ENCODE measurements at regions not wholly inside any gene's neighbourhood (a gene's known extent, or its start where the extent isn't known, plus 50 kb on each side); places are given as distances from the start of the nearest gene placed in this dataset.

DNA sequence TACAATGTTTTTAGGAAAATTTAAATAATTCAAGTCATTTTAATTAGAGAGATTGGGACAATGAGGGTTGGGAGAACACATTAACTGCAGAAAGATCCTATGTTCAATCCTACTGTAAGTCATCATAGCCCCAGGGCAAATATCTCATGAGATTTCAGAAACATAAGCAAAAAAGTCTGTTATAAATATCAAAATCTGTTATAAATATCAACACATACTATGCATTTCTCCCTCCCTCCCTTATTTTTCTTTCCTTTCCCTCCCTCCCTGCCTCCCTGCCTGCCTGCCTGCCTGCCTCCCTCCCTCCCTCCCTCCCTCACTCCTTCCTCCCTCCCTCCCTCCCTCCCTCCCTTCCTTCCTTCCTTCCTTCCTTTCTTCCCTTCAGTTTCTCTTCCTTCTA lies 267.3 kb upstream of the SASH1 start:
- Histone ChIP-seq H3K27me3 (ENCODE audit: control insufficient read depth, insufficient read depth, low read length) (peaks cover 2% of the 10 kb centered on the region), H3K9ac (ENCODE audit: low read depth, low read length) (no peak overlapping the region), H3K9me1 (ENCODE audit: insufficient read depth, low read length) (no peaks in the 10 kb centered on the region), H2AK9ac (replicated peaks; ENCODE audit: low read depth, low read length, poor library complexity) (no peak overlapping the region), H3K36me3 (ENCODE audit: control insufficient read depth, insufficient read depth, low read length) (no peaks in the 10 kb centered on the region), H2AK5ac (ENCODE audit: low read depth, low read length) (no peak overlapping the region), H3K4me3 (ENCODE audit: insufficient read depth, low read depth, low read length) (no peak overlapping the region), H3K23ac (ENCODE audit: low read depth, low read length) (no peak overlapping the region), H2BK20ac (ENCODE audit: low read depth, low read length) (no peak overlapping the region), H3K9me3 (ENCODE audit: control insufficient read depth, insufficient read depth, low read length) (no peaks in the 10 kb centered on the region), H3K14ac (replicated peaks; ENCODE audit: low read depth, low read length) (no peak overlapping the region), H2BK5ac (ENCODE audit: low read depth, low read length, poor library complexity, severe bottlenecking) (no peak overlapping the region), H4K91ac (ENCODE audit: insufficient read depth, low read depth, low read length) (no peak overlapping the region), H2AFZ (replicated peaks; ENCODE audit: low read length, poor library complexity) (no peak overlapping the region), H3K4me1 (ENCODE audit: control insufficient read depth, insufficient read depth, low read length) (no peaks in the 10 kb centered on the region), H3K4ac (ENCODE audit: low read depth, low read length) (no peak overlapping the region), H4K8ac (ENCODE audit: low read depth in 2 of 2, low read length in 2 of 2) (no peak overlapping the region), H3K56ac (ENCODE audit: extremely low read depth, insufficient read depth, low read length) (no peak overlapping the region), H3K79me1 (ENCODE audit: low read depth in 1 of 2, low read length in 2 of 2) (no peaks in the 10 kb centered on the region), H3K27ac (ENCODE audit: insufficient read depth, low read length) (no peak overlapping the region), H3K18ac (ENCODE audit: low read depth, low read length) (no peak overlapping the region), H2BK120ac (ENCODE audit: low read depth, low read length) (no peak overlapping the region), H2BK15ac (ENCODE audit: low read depth, low read length) (no peak overlapping the region), H4K20me1 (ENCODE audit: insufficient read depth, low read length) (no peaks in the 10 kb centered on the region), H3K4me2 (ENCODE audit: low read depth, low read length) (no peak overlapping the region), H4K5ac (ENCODE audit: low read depth, low read length) (no peak overlapping the region)
- CTCF ChIA-PET: no interaction called here
- intact Hi-C loops (cut with micrococcal nuclease) (no loop called here), dilution Hi-C loops (cut with HindIII; ENCODE audit: low sequenced_read_pairs, unreplicated experiment) (no loop called here), in situ Hi-C loops (cut with MboI; ENCODE audit: low sequenced_read_pairs) (no loop called here)
- TF ChIP-seq, protein P1, sequence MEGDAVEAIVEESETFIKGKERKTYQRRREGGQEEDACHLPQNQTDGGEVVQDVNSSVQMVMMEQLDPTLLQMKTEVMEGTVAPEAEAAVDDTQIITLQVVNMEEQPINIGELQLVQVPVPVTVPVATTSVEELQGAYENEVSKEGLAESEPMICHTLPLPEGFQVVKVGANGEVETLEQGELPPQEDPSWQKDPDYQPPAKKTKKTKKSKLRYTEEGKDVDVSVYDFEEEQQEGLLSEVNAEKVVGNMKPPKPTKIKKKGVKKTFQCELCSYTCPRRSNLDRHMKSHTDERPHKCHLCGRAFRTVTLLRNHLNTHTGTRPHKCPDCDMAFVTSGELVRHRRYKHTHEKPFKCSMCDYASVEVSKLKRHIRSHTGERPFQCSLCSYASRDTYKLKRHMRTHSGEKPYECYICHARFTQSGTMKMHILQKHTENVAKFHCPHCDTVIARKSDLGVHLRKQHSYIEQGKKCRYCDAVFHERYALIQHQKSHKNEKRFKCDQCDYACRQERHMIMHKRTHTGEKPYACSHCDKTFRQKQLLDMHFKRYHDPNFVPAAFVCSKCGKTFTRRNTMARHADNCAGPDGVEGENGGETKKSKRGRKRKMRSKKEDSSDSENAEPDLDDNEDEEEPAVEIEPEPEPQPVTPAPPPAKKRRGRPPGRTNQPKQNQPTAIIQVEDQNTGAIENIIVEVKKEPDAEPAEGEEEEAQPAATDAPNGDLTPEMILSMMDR (conservative IDR thresholded peaks at IDR 0.05; ENCODE audit: low read depth, low read length): no peak
- TF ChIP-seq RCOR1 (IDR thresholded peaks at IDR 0.05; ENCODE audit: insufficient replicate concordance, low read length) (no peak), USF2 (IDR thresholded peaks at IDR 0.05; ENCODE audit: low read depth, low read length) (no peak), CEBPB (IDR thresholded peaks at IDR 0.05; ENCODE audit: low read depth, low read length) (no peak), MAFK (IDR thresholded peaks at IDR 0.05; ENCODE audit: low read depth, low read length) (no peak), BHLHE40 (IDR thresholded peaks at IDR 0.05; ENCODE audit: low read depth, low read length) (no peak), NFE2L2 (IDR thresholded peaks at IDR 0.05; ENCODE audit: low read depth, low read length) (no peak)
- BruUV-seq (replicated peaks): no TSS peak
- no peak for DNase-seq
- no peak for ATAC-seq (ENCODE audit: low read depth)
- POLR2A ChIA-PET (ENCODE audit: unreplicated experiment): no interaction called here

All from IMR-90 (cell line).